RWPE1 (cell line): ENCODE measurements at regions not wholly inside any gene's neighbourhood (a gene's known extent, or its start where the extent isn't known, plus 50 kb on each side); places are given as distances from the start of the nearest gene placed in this dataset.

Experiments
- CTCF ChIA-PET: fragments of 350-600 bp; sonication (Branson Sonifier 250); formaldehyde crosslinking; extraction: SDS; loops from one replicate; lab custom pipeline; 2021; lab: Yijun Ruan, JAX
- POLR2A ChIA-PET: fragments of 400-600 bp; formaldehyde crosslinking; extraction: SDS; loops from one replicate; lab custom pipeline; 2020; ENCODE audit warnings: antibody characterized with exemption; ENCODE audit not compliant: low non-redundant PET; lab: Yijun Ruan, JAX
- DNase-seq: peaks from one replicate; pipeline ENCODE4 v3.0.0; 2012; ENCODE audit warnings: low spot score
- H3K27ac ChIP-seq: fragments of 450-650 bp; 2 replicates; pipeline ENCODE4 v1.5.1; 2017
- CTCF ChIP-seq: fragments of 450-650 bp; conservative IDR thresholded peaks from 2 replicates; pipeline ENCODE4 v1.5.1; 2017; ENCODE audit warnings: low read depth, mild to moderate bottlenecking

- no peak overlapping the region for H3K27ac ChIP-seq
- ChIA-PET POLR2A (no interaction called here), CTCF (no interaction called here)
- no peak for DNase-seq
- no peak for TF ChIP-seq CTCF
Measured at GRCh38 chr1:170310951-170311350, 165.2 kb downstream of the NTMT2 start.

- no peak for TF ChIP-seq CTCF
- ChIA-PET CTCF (no interaction called here), POLR2A (no interaction called here)
- DNase-seq: no peak
- no peak overlapping the region for H3K27ac ChIP-seq
Measured at GRCh38 chr1:170313306-170313705, 167.5 kb downstream of the NTMT2 start.

- ChIA-PET CTCF (no interaction called here), POLR2A (no interaction called here)
- TF ChIP-seq CTCF: no peak
- H3K27ac ChIP-seq: no peak overlapping the region
- no peak for DNase-seq
Measured at GRCh38 chr1:170316270-170316669, 170.5 kb downstream of the NTMT2 start.

GRCh38 chr1:170318141-170318540 lies 172.4 kb downstream of the NTMT2 start:
- no peak for DNase-seq
- TF ChIP-seq CTCF: no peak
- ChIA-PET CTCF (no interaction called here), POLR2A (no interaction called here)
- no peak overlapping the region for H3K27ac ChIP-seq

- no peak overlapping the region for H3K27ac ChIP-seq
- ChIA-PET POLR2A (no interaction called here), CTCF (no interaction called here)
- TF ChIP-seq CTCF: no peak
- DNase-seq: no peak
Measured at GRCh38 chr1:170318736-170319135, 173.0 kb downstream of the NTMT2 start.

- ChIA-PET CTCF (no interaction called here), POLR2A (no interaction called here)
- no peak for DNase-seq
- no peak for TF ChIP-seq CTCF
- H3K27ac ChIP-seq: no peak overlapping the region
Measured at GRCh38 chr1:170321113-170321512, 175.4 kb downstream of the NTMT2 start.

- CTCF ChIA-PET: no interaction called here
- POLR2A ChIA-PET: no interaction called here
- TF ChIP-seq CTCF: no peak
- no peak for DNase-seq
- no peak overlapping the region for H3K27ac ChIP-seq
Measured at GRCh38 chr1:170326186-170326585, 180.4 kb downstream of the NTMT2 start.
